Ureter (tissue), 1 donor: ENCODE measurements at regions not wholly inside any gene's neighbourhood (a gene's known extent, or its start where the extent isn't known, plus 50 kb on each side); places are given as distances from the start of the nearest gene placed in this dataset.

Experiments used
- DNase-seq: peaks from one replicate; pipeline ENCODE4 v3.0.0-alpha.2; 2020; ENCODE audit warnings: low spot score
- donor health status: DM: yes; HTN: yes; CAD: no.

GRCh38 chr16:26189536-26189935 is 497.8 kb downstream of the HS3ST4 start:
- no peak for DNase-seq

- no peak for DNase-seq
Measured at GRCh38 chr16:26194526-26194925, 502.8 kb downstream of the HS3ST4 start.

- no peak for DNase-seq
Measured at GRCh38 chr16:26195225-26195624, 503.5 kb downstream of the HS3ST4 start.

- DNase-seq = no peak
Measured at GRCh38 chr16:26196310-26196709, 504.6 kb downstream of the HS3ST4 start.

GRCh38 chr16:26196802-26197201 is 505.0 kb downstream of the HS3ST4 start:
- DNase-seq = no peak

GRCh38 chr16:26197707-26198106 is 505.9 kb downstream of the HS3ST4 start:
- no peak for DNase-seq

GRCh38 chr16:26198221-26198620 is 506.5 kb downstream of the HS3ST4 start:
- DNase-seq = no peak

- no peak for DNase-seq
Measured at GRCh38 chr16:26204138-26204537, 512.4 kb downstream of the HS3ST4 start.

- no peak for DNase-seq
Measured at GRCh38 chr16:26211542-26211941, 519.8 kb downstream of the HS3ST4 start.

GRCh38 chr16:26212599-26212998 is 520.8 kb downstream of the HS3ST4 start:
- DNase-seq = no peak

- DNase-seq = no peak
Measured at GRCh38 chr16:26214581-26215174, 522.9 kb downstream of the HS3ST4 start.

GRCh38 chr16:26220894-26221293 is 529.1 kb downstream of the HS3ST4 start:
- no peak for DNase-seq

GRCh38 chr16:26231647-26232046 is 539.9 kb downstream of the HS3ST4 start:
- DNase-seq = no peak

GRCh38 chr16:26240807-26241206 is 549.0 kb downstream of the HS3ST4 start:
- no peak for DNase-seq

GRCh38 chr16:26247063-26247462 is 555.3 kb downstream of the HS3ST4 start:
- DNase-seq = no peak

GRCh38 chr16:26252598-26252997 is 560.8 kb downstream of the HS3ST4 start:
- no peak for DNase-seq

- no peak for DNase-seq
Measured at GRCh38 chr16:26261621-26262020, 569.9 kb downstream of the HS3ST4 start.

- DNase-seq = no peak
Measured at GRCh38 chr16:26263406-26263805, 571.6 kb downstream of the HS3ST4 start.

GRCh38 chr16:26267641-26268040 is 575.9 kb downstream of the HS3ST4 start:
- no peak for DNase-seq

GRCh38 chr16:26269673-26270072 is 577.9 kb downstream of the HS3ST4 start:
- DNase-seq = no peak

- DNase-seq = no peak
Measured at GRCh38 chr16:26273607-26274006, 581.8 kb downstream of the HS3ST4 start.

GRCh38 chr16:26275021-26275590 is 583.3 kb downstream of the HS3ST4 start:
- DNase-seq = no peak

- DNase-seq = no peak
Measured at GRCh38 chr16:26276289-26276688, 584.5 kb downstream of the HS3ST4 start.
